HG03520 (cell line): ENCODE measurements at regions not wholly inside any gene's neighbourhood (a gene's known extent, or its start where the extent isn't known, plus 50 kb on each side); places are given as distances from the start of the nearest gene placed in this dataset.

ENCODE experiments used
- ATAC-seq: cut with Tn5 transposase; IDR thresholded peaks from one replicate; pipeline ENCODE4 v1.9.1; 2021; ENCODE audit warnings: mild to moderate bottlenecking, moderate library complexity; ENCODE audit not compliant: unreplicated experiment

GRCh38 chr15:35723852-35724251 lies 177.9 kb upstream of the DPH6 start:
- ATAC-seq = no peak

GRCh38 chr15:35724626-35725025 lies 178.7 kb upstream of the DPH6 start:
- ATAC-seq = no peak

- ATAC-seq = no peak
Observed at GRCh38 chr15:35725353-35725752, 179.4 kb upstream of the DPH6 start.

GRCh38 chr15:35727627-35728026 lies 181.7 kb upstream of the DPH6 start:
- ATAC-seq = no peak

- ATAC-seq = no peak
Observed at GRCh38 chr15:35728219-35728940, 182.4 kb upstream of the DPH6 start.

- no peak for ATAC-seq
Observed at GRCh38 chr15:35736150-35736549, 190.2 kb upstream of the DPH6 start.

GRCh38 chr15:35737441-35737840 lies 191.5 kb upstream of the DPH6 start:
- ATAC-seq = no peak

- no peak for ATAC-seq
Observed at GRCh38 chr15:35738370-35738769, 192.4 kb upstream of the DPH6 start.

- no peak for ATAC-seq
Observed at GRCh38 chr15:35740761-35741160, 194.8 kb upstream of the DPH6 start.

- no peak for ATAC-seq
Observed at GRCh38 chr15:35741395-35741794, 195.4 kb upstream of the DPH6 start.

GRCh38 chr15:35741881-35742280 lies 195.9 kb upstream of the DPH6 start:
- no peak for ATAC-seq

- no peak for ATAC-seq
Observed at GRCh38 chr15:35743321-35743720, 197.4 kb upstream of the DPH6 start.

- no peak for ATAC-seq
Observed at GRCh38 chr15:35746121-35746520, 200.2 kb upstream of the DPH6 start.

- ATAC-seq = no peak
Observed at GRCh38 chr15:35748105-35748504, 202.1 kb upstream of the DPH6 start.

GRCh38 chr15:35750051-35750450 lies 204.1 kb upstream of the DPH6 start:
- ATAC-seq = no peak

GRCh38 chr15:35751413-35752133 lies 205.6 kb upstream of the DPH6 start:
- ATAC-seq = no peak

- ATAC-seq = no peak
Observed at GRCh38 chr15:35752134-35752466, 206.1 kb upstream of the DPH6 start.

- no peak for ATAC-seq
Observed at GRCh38 chr15:35753486-35753885, 207.5 kb upstream of the DPH6 start.

GRCh38 chr15:35755237-35755802 lies 209.4 kb upstream of the DPH6 start:
- no peak for ATAC-seq

- ATAC-seq = no peak
Observed at GRCh38 chr15:35756623-35757022, 210.7 kb upstream of the DPH6 start.

- no peak for ATAC-seq
Observed at GRCh38 chr15:35757361-35757760, 211.4 kb upstream of the DPH6 start.

- no peak for ATAC-seq
Observed at GRCh38 chr15:35757765-35758164, 211.8 kb upstream of the DPH6 start.
